HG03097 (cell line): ENCODE measurements at regions not wholly inside any gene's neighbourhood (a gene's known extent, or its start where the extent isn't known, plus 50 kb on each side); places are given as distances from the start of the nearest gene placed in this dataset.

Experiments
- ATAC-seq: cut with Tn5 transposase; IDR thresholded peaks from one replicate; pipeline ENCODE4 v1.9.1; 2021; ENCODE audit not compliant: unreplicated experiment, low FRiP score

DNA sequence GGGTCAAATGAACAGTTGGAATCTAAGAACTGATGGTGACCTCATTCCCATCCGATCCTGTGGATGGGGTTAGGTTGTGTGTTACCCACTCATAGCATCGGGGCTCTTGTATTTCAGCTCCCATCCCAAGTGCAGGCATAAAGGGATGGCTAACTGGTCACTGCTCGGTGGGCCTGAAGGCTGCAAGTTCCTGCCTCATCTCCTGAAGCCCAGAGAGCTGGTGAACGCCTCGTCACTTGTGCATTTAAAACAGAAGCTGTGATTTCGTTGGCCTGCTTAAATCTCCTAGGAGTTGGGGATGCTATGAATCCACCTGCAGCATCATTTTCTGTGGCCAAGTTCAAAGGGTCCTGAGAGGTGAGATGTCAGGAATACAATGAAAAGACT, 477.0 kb downstream of the TBC1D22A start:
- no peak for ATAC-seq

DNA sequence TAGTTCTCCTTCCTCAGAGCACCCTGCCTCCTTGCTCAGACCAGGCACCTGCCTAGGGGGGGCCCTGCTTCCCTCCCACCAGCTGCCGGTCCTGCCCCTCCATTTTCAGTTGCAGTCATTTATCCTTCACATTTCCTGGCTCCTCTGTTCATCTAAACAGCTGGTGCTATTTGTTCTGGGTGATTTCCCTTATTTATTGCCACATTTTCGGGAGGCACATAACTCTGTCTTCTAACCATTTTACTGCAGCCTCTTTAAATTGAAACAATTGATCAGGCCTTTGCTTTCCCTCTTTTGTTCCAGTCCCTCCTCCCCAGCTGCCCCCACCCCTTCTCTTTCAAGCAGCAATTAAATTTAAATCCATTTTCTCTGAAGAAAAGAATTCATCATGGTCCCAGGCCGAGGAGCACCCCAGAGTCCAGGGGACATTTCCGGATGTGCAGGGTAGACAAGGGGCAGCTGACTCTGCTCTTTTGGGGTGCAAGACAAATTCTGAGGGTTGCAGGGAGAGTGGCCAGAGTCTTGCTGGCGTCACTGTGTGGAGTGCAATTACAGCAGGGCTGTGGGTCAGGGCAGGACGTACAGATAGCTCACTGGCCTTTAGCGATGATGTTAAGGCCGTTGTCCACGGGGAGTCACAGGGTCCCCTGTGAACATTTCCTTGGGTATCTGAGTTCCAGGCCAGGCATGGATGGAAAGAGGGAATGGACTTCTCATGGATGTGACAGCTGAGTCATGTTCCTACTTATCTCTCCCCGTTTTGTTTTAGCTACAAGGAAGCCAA, 476.4 kb downstream of the TBC1D22A start:
- no peak for ATAC-seq

DNA sequence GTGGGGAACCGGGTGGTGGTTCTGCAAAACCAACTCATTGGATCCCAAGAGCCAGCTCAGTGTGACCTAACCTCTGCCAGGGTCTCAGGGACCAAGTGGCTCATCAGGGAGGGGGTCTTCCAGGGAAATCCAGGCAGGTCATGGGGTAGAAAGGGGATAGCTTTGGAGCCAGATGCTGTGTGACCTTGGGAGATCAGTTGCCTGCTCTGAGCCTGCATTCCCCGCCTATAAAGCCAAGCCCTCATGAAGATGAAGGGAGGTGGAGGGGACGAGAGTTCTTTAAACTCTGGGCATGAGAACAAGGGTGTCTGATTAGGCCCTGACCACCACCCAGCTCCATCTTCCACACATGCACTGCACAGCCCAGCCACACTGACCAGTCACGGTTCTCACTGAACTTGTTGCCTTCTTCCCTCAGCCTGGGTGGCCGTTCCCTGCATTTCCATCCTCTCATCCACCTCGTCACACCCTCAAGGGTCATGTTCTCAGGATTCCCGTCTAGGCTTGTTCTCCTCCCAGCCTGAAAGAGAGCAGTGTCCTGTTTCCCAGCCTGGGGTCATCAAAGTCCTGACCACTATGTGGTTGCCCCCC, 475.5 kb downstream of the TBC1D22A start:
- no peak for ATAC-seq

DNA sequence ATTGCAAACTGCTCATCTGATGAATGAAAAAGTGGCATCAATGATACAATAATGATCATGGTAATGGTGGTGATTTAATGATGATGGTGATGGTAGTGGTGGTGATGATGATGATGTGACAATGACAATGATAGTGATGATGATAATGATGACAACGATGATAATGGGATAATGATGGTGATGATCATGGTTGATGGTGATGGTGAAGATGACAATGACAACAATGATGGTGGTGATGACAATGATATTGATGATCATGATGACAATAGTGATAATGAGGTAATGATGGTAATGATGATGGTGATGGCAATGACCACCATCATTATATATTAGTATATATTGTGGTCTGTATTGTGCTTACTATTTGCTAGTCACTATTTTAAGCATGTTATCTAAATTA, 474.3 kb downstream of the TBC1D22A start:
- ATAC-seq, result no peak

DNA sequence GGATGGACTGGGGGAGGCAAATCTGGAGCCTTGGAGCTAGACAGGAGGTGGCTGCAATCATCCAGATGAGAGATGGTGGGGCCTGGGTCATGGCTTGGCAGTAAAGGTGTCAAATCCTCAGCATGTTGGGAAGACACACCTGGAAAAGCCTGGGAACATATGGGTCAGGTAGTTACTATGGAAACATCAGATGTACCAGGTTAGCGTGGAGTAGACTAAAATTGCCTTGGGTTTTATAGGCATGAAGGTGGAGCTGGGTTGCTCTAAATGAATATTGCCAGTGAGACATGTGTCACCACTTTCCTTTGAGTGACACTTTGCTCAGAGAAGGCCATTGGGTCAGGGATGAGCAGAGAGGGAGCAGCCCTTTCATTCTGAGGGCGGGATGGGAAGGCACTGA, 473.7 kb downstream of the TBC1D22A start:
- no peak for ATAC-seq

DNA sequence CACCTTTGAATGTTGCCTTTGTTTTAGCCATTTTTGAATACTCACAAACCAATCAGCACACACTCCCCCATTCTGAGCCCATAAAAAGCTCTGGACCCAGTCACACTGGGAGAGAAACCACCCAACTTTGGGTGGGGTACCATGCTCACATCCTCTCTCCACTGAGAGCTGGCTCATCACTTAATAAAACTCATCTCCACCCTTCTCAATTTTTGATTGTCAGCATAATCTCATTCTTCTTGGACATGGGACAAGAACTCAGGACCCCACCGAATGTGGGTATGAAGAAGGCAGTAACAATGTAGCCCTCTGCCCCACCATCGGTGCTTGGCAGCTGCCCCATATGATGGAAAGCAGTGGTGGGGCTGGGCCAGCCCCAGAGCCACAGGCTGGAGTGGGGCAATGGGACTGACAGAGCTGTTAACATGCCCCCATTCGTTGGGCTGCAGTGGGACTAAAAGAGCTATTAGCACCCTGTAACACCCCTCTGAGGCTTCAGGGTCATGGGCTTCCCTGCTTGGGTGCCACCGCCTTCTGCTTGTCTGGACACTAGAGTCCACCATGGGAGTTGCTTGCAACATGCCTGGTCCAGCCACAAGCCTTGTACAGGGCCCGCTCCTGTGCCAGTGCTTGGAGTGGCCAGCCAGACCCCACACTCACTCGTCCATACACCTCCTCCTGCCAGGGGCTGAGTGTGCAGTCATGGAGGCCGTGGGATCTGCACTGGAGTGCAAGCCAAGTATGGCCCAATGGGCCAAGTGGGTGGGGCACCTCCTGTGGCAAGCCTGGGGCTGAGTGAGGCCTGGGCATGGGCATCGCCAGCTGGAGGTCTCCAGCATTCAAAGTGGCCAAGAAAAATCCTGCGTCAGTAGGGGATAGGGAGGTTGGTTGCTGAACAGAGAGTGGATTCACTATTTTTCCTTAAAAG, 471.1 kb downstream of the TBC1D22A start:
- ATAC-seq, result no peak

DNA sequence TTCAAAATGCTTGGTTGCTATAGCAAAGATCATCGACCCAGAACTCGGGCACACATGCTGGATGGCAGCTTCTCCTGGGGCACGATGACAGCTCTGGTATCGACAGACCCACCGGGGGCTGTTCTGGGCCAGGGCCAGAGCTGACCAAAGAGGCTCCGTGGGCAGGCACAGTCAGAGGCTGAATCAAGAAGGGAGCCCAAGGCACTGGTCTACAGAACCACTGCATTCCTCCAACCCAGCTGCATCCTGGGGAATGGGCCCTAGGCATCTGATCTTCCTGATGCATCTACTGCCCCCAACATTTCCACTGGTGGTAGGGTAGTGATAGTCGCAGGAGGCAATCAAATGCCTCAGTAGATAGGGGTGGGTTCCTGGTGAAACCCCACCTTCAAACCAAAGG, 470.3 kb downstream of the TBC1D22A start:
- no peak for ATAC-seq

DNA sequence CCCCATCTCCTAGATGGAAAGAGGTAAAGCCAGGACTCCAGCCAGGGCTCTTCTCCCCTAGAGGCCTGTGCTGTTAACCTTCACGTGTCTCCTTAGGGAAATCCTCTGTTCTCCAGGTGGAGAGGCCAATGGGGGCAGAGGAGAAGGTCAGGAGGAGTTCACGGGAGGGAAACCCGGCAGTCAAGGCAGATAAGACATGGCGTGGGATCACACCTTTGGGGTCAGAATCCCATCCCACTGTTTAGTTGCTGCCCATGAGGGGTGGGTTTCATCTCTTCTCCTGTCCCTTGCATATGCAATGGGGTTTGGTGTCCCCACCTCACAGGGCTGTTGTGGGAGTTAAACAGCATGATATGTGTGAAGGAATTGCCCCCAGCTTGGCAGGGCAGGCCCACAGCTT, 469.7 kb downstream of the TBC1D22A start:
- no peak for ATAC-seq

DNA sequence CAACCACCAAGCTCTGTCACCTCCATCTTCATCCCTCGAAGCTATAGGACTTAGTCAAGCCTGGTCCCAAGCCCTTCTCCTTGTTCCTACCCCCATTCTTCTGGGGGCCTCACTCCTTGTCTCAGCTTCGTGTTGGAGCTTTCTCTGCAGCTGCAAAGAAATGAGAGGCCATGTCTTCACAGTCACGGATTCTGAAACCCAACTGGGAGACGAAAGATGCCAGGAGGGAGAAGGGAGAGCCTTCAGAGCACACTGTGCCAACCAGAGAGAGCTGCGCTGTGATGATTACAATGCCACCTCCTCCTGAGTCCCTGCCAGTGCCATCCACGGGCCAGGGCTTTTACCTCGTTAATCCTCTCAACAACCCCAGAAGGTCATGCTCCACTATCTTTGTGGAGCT, 469.3 kb downstream of the TBC1D22A start:
- ATAC-seq, result no peak

DNA sequence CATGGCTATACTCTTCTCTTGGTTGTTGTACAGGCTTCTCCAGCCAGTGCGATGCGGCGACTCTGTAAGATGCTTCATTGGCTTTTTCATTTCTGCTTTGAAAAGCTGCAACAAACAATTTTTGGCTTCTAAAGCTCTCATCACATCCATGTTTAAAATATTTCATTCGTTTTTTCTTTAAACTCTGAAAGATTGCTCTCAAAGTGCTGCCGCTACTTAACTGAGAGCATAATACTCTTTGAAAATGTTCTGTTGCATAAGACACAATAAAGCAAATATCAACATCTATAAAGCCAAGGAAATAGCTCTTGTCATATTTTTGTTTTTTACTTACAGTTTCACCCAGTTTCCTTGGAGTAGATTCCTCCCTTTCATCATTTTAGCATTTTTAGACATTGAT, 468.3 kb downstream of the TBC1D22A start:
- no peak for ATAC-seq

DNA sequence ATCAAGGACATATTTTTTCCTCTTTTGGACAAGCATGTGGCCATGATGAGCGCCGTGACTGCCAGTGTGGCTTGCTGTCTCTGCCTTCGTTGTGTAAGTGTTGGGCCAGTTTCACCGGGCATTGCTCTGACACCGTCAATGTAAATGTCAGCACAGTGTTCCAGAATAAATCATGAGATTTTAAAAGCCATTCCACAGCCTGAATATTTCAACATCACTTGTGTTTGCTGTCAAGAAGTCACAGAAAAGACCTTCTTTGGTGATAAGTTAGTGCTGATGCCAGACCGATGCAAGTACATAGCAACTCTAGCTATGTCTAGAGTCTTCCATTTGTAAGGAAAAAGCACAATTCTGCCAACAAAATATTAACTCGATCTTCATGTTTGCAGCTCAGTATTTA, 467.8 kb downstream of the TBC1D22A start:
- no peak for ATAC-seq

DNA sequence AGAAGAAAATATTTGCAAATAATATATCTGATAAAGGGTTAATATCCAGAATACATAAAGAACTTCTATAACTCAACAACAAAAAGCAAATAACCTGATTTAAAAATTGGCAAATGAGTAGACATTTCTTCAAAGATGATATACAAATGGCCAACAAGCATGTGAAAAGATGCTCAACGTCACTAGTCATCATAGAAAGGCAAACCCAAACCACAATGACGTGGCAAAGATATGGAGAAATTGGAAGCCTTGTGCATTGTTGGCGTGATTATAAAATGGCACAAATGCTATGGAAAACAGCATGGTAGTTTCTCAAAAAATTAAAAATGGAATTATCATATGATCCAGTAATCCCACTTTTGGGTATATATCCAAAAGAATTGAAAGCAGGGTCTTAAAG, 466.3 kb downstream of the TBC1D22A start:
- ATAC-seq, result no peak

DNA sequence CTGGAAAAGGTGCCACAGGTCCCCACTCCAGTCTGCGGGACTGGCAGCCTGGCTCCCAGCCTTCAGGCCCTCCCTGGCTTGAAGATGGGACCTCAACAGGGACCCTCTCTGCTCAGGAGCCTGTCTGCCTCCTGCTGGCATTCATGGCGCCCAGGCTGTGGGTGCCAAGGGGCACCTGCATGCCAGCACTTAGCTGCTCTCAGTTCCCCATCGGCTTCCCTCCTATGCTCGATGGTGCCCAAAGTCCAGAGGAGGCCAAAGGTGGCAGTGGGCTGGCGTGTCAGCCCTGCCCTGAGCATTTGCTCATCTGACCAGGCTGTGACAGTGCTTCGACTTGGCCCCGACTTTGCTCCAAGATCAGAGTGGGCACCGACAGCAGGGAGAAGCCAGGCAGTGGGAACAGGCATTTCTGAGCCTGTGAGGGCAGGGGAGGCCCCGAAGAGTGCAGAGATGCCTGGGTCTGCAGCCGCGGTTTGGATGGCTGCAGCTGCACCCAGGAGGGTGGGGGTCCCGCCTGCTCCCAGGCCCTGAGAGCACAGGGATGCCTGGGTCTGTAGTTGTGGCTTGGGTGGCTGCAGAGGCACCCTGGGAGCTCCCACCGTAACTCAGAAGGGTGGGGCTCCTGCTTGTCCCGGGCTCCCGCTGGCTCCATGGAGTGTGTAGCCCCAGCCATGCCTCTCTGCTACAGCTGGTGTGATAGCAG, 463.6 kb downstream of the TBC1D22A start:
- ATAC-seq, result no peak

DNA sequence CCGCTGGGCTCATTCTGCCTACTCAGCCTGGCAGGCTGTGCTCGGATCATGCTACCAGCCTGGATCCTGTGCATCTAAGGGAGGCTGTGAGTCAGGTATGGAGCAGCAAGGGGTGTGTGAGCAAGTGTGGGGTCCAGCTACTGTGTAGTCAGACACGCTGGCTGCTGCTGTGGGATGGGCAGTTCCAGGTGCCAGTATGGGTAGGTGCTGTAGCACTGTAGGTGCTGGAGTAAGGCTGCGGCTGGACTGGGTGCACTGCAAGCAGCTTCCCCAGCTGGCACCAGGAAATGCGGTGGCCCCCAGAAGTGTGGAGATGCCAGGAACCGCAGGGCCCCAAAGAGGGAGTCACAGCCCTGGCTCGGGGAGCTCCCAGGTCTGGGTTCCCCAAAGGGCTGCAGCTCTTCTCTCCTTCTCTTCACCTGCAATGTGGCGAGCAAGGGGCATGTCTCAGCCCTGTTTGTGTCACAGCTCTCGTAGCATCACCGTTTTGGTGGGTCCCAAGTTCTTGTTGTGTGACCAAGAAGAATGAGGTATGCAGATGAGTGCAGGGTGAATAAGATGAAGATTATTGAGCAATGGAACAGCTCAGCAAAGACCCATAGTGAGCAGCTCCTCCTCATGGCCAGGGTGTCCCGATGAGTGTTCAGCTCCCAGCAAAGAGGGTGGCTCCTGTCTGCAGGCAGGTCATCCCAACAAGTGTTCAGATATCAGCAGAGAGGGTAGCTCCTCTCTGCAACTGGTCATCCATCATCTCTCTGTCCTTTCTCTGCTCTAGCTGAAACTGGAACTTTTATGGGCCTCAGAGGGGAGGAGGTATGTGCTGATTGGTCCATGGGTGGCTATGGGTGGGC, 462.9 kb downstream of the TBC1D22A start:
- ATAC-seq, result no peak
